GM18517 (cell line): ENCODE measurements at regions not wholly inside any gene's neighbourhood (a gene's known extent, or its start where the extent isn't known, plus 50 kb on each side); places are given as distances from the start of the nearest gene placed in this dataset.
"Not testable (repeated sequence)": the region's sequence is repeated elsewhere in the genome, so short reads cannot be mapped to it uniquely, and the experiment has no call there.

Experiments
- ATAC-seq: cut with Tn5 transposase; IDR thresholded peaks from one replicate; pipeline ENCODE4 v1.9.1; 2021; ENCODE audit warnings: mild to moderate bottlenecking, moderate library complexity; ENCODE audit not compliant: unreplicated experiment

DNA sequence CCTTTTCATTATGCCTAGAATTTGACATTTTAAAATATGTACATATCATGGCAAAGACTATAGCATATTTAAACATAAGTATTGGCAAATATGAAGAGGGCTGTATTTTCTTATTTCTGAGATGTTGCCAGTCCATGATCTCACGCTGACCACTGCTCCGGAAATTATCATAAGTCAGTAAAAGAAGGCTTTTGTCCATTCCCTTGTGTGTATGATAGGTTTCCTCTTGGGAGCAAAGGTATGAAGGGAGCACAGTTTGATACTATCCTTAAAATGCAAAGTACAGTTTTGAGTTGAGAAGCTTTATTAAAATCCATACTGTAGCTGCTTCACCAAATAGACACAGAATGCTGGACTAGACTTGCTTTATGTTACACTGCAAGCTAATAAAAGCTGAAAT lies 52.6 kb upstream of the AGA start:
- no peak for ATAC-seq

DNA sequence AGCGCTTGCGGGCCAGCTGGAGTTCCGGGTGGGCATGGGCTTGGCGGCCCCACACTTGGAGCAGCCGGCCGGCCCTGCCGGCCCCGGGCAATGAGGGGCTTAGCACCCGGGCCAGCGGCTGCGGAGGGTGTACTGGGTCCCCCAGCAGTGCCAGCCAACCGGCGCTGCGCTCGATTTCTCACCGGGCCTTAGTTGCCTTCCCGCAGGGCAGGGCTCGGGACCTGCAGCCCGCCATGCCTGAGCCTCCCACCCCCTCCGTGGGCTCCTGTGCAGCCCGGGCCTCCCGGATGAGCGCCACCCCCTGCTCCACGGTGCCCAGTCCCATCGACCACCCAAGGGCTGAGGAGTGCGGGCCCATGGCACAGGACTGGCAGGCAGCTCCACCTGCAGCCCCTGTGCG lies 53.4 kb upstream of the AGA start:
- ATAC-seq: not testable (repeated sequence)

DNA sequence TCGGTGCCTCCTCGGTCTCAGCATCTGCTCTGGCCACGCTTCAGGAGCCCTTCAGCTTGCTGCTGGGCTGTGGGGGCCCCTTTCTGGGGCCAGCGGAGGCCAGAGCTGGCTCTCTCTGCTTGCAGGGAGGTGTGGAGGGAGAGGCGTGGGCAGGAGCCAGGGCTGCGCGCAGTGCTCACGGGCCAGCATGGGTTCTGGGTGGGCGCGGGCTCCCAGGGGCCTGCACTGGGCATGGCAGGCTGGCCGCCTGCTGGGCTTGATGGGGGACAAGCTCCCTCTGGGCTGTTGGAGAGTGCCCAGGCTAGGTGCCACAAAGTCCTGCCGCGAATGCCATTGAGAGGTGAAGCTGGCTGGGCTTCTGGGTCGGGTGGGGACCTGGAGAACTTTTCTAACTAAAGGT lies 57.3 kb upstream of the AGA start:
- no peak for ATAC-seq

DNA sequence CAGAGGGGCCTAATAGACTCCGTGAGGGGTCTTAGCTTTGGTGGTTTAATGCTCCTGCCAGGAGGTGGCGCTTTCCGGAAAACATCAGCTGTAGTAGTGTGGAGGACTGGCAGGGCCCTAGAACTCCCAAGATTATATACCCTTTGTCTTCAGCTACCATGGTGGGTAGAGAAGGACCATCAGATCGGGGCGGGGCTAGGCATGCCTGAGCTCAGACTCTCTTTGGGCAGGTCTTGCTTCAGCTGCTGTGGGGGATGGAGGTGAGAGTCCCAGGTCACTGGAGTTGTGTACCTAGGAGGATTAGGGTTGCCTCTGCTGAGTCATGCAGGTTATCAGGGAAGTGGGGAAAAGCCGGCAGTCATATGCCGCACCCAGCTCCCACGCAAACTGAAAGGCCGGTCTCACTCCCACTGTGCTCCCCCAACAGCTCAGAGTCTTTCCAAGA lies 63.0 kb upstream of the AGA start:
- ATAC-seq: no peak

DNA sequence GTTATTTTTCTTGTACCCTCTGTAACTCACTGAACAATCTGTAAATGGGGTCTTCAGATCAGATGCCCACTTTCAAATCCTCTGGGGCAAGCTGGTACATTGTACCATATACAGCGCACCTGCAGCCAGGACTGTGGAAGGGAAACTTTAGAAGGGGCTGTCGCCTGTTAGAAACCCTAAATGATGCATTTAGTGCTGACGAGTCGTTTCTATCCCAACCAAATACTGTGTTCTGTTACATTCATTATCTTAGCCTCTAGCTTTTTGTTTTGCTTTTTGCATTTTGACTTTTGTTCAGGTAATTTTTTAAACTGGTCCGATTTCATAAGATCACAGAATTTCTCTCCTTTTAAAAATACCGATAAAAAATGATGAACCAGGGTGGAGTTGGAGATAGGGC lies 66.4 kb upstream of the AGA start:
- ATAC-seq: no peak

DNA sequence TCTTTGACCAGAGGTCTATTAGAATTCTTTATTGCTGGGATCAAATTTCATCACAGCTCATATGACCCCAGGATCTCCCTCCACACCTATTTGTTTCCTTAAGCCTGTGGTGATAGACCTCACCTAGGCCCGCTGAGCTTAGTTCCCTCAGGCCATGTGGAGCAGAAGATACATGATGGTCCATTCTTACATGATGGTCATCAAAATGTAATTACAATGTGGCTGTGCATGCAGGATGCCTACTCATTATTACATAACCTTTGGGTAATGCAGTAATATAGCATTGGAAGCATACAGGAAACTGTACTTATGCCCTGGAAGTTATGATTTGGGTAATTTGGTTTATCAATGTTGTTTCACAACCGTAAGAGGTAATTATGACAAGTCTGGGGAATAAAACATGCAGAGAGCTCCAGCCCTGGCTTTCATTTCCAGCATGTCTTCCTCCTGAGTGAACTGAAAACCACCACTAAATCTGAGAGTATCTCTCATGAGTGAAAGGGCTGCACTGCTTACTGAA lies 67.0 kb upstream of the AGA start:
- ATAC-seq: no peak

DNA sequence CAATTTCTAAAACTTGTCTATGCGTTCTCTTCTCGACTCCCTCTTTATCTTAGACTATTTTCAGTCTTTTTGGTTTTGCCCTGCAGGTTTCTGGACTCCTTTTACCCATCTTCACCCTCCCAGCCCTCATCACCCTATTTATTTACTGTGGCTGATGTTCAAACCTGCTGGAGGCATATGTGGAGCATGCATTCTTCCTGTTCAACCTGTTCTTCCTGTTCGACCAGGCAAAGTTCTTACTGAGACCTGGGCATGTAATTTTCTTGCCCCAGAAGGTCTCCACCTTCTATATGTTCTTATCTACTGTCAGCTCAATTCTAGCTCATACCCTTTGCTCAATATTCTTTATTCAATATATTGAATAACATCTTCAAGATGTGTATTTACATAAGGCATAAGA lies 69.4 kb upstream of the AGA start:
- ATAC-seq: no peak

GRCh38 chr4:177512646-177513045 lies 70.4 kb upstream of the AGA start:
- no peak for ATAC-seq

DNA sequence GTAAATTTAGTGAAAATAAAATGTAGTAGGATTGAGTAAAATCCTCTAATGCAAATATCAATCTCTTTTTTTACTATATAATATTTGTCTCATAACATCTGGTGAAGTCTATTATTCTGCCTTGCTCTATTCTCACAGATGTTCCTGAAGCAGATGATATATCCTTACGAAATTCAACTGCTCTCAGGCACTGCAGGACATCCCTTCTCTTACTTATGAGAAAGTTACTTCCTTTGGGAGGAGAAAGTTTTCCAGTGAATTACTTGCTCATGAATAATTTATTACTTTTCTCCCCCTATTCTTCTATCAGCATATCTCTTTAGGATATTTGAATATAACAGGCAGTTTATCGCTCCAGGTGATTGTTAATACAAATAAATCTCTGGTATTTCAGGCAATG lies 75.6 kb upstream of the AGA start:
- no peak for ATAC-seq

DNA sequence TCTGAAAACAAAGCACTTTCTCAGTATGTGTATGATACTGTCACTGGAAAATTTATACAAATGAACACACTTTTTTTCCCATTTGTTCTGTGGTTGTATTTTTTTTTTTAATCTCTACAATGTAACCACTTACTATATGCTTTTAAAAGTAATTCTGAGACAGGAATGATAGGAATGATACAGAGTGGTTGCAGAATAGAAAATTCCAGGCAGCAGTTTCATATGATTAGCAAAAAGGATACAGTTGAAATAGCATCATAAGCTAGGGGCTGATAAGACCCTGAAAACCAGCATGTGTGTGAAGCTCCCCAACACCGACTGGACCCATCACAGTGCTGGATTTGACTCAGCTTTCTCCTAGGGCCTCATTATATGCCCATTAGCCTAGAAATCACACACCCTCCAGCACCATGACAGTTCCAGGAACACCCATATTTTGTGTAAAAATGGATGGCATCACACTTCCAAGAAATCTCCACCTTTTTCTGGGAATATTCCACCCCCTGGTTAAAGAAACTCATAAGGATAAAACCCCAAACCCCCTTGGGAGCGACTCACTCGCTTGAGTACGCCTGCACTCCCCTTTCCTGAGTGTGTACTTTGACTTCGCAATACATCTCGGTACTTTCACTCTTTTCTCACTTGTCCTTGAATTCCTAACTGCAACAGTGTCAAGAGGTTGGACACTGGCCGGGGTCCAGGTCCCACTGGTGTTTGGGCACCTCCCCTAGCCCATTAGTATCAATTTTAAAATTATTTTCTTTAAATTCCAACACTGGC lies 77.4 kb upstream of the AGA start:
- no peak for ATAC-seq

- ATAC-seq: no peak
Measured at GRCh38 chr4:177528620-177529019, 86.4 kb upstream of the AGA start.

DNA sequence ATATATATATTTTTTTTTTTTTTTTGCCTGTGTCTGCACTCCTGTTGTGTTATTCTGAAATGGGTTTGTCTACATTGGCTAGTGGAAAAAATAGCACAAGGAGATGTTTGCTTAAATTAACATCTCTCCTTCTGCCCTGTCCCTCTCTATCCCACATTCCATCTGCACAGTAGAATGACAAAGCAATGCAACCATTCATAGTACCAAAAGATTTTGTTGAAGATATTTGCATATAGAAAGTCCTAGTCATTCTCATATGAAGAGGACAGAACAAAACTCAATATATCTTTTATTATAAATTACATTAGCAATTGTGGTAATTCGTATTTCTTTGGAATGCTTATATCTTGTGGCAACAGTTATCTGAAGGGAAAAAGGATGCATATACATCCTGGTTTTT lies 88.3 kb upstream of the AGA start:
- no peak for ATAC-seq

DNA sequence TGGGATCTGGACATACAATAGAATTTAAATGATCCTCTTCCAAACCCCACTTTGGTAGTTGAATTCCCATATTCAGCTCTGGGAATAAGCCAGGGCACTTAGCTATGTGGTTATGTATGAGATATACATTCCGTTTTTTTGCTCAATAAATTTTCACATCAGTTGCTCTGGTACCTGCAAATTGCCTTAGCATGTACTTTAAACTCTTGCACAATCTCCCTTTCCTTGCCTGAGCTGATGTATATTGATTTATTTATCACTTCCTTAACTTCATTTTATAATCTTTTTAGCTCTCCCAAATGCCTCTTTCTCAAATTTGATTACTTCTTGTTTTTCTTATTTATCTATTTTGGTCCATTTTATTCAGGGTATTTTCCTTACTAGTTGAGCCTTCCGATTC lies 90.1 kb upstream of the AGA start:
- ATAC-seq: no peak

- not testable (repeated sequence) for ATAC-seq
Measured at GRCh38 chr4:177534841-177535240, 92.6 kb upstream of the AGA start.

DNA sequence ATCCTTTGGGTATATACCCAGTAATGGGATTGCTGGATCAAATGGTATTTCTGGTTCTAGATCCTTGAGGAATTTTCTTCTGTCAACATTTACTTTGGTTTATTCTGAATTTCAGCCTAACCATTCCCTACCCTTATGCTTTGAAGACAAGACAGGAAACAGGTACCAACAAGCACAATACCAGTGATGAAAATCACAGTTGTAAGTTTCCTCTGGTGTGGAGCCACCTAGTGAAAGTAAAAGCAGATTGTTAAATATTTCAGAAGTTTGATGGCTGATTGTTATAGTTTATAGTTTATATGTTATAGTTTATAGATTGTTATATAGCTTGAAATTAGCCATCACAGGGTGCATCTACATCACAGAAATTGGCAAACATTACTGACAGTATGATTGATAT lies 104.5 kb upstream of the AGA start:
- ATAC-seq: no peak

GRCh38 chr4:177547985-177548384 lies 105.7 kb upstream of the AGA start:
- no peak for ATAC-seq

DNA sequence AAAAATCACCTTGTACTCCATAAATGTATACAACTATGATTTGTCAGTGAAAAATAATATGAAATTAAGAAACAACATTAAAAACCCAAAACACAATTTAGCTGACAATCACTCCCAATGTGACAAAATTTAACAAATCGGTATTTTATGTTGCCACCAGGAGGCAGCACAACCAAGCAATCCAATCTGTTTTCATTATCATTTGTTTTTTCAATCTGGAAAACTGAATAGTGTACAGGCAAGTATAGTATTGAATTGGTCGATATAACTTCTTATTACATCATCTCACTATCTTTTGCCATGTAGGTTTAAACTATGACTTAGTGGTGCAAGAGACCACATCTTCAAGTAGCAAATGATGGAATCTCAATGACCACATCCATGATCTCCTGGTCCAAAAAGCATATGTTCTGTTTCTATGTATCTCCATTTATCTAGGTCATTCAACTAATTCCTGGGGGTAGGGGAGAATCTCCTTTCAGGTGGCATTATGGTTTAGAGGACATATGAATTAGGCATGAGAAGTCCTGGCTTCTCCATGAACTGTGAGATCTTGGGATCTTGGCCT lies 112.9 kb upstream of the AGA start:
- ATAC-seq: no peak

GRCh38 chr4:177557416-177557815 lies 115.2 kb upstream of the AGA start:
- ATAC-seq: no peak

- no peak for ATAC-seq
Measured at GRCh38 chr4:177558995-177559394, 116.8 kb upstream of the AGA start.

DNA sequence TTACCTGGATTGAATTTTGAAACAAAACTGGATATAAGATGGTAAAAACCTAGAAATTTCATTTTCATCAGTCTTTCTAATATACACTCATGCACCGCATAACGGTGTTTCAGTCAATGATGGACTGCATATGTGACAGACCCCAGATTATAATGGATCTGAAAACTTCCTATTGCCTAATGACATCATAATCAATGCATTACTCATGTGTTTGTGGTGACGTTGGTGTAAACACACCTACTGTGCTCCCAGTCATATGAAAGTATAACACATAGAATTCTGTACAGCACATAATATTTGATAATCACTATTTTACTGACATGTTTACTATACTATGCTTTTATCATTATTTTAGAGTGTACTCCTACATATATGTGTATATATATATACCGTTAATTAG lies 119.9 kb upstream of the AGA start:
- ATAC-seq: no peak

- ATAC-seq: no peak
Measured at GRCh38 chr4:177562859-177563258, 120.6 kb upstream of the AGA start.

DNA sequence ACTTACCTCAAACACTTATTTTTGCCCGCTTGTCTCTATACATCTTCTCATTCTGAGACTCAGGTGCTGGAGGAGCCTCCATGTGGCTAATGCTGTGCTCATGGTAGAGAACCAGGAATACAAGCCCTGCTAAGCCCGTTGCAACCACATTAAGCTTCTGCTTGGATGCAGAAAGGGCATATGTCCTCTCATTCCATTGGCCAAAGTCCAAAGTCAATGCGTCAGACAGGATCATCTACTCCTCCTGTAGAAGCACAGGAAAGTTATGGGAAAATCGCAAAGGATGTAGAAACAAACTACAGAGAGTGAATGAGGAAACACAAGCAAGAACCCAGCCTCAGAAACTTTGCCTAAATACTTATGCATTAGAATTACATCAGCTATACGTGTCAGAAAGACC lies 124.5 kb upstream of the AGA start:
- no peak for ATAC-seq

GRCh38 chr4:177568931-177569330 lies 126.7 kb upstream of the AGA start:
- ATAC-seq: no peak
